ENCODE measurements at regions not wholly inside any gene's neighbourhood (a gene's known extent, or its start where the extent isn't known, plus 50 kb on each side); places are given as distances from the start of the nearest gene placed in this dataset.
"Not testable (repeated sequence)": the region's sequence is repeated elsewhere in the genome, so short reads cannot be mapped to it uniquely, and the experiment has no call there.

DNA sequence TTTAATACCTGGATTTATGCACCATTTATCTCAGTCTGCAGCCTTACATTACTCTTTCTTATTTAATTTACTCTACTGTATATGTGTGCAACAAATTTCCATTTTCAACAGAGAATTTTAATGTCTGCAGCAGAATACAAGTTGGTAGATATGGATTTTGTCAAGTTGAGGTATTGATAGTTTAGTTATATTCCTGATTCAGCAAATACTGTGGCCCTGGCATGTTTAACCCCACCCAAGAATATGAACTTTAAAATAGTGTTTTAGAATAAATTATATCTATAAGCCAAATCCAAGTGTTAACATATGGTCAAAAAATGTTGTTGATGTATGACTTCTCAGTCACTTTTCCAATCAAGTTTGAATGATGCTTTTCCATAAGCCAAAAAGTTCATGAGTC, 378.4 kb upstream of the NRG3 start:
- Histone ChIP-seq H3K4me3 (replicated peaks in 1 of 3) (no peak overlapping the region), H3K36me3 (no peaks in the 10 kb centered on the region), H3K27me3 (no peaks in the 10 kb centered on the region), H3K4me1 (no peaks in the 10 kb centered on the region), H3K27ac (no peak overlapping the region), H3K9me3 (no peaks in the 10 kb centered on the region)
- no peak for DNase-seq
- TF ChIP-seq, protein P1, sequence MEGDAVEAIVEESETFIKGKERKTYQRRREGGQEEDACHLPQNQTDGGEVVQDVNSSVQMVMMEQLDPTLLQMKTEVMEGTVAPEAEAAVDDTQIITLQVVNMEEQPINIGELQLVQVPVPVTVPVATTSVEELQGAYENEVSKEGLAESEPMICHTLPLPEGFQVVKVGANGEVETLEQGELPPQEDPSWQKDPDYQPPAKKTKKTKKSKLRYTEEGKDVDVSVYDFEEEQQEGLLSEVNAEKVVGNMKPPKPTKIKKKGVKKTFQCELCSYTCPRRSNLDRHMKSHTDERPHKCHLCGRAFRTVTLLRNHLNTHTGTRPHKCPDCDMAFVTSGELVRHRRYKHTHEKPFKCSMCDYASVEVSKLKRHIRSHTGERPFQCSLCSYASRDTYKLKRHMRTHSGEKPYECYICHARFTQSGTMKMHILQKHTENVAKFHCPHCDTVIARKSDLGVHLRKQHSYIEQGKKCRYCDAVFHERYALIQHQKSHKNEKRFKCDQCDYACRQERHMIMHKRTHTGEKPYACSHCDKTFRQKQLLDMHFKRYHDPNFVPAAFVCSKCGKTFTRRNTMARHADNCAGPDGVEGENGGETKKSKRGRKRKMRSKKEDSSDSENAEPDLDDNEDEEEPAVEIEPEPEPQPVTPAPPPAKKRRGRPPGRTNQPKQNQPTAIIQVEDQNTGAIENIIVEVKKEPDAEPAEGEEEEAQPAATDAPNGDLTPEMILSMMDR (IDR thresholded peaks at IDR 0.05): no peak
- no peak for TF ChIP-seq POLR2A (IDR thresholded peaks at IDR 0.05)
- intact Hi-C loops (cut with DNase I): no loop called here

DNA sequence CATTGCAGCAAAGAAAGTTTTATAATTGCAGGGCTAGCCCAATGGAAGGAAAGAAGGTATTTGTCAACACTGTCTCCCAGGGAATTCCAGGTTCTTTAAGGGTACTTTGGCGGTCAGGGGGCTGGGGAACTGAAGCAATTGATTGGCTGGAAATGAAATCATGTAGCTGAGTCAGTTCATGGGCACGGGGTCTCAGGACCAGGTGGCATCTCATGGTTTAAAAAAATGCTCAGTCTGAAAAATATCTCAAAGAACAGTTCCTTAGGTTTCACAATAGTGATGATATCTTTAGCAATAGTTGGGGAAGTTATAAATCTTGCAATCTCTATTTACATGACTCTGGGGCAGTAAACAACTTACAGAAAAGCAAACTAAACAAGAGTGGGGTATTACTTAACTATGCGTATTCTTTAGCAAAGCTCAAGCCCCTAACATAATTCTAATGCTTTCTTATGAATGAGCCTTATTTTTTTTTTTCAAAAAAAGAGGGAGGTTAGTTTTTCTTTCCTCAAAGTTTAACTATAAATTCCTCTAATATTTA, 376.9 kb upstream of the NRG3 start:
- Histone ChIP-seq H3K4me1 (no peaks in the 10 kb centered on the region), H3K27me3 (no peaks in the 10 kb centered on the region), H3K36me3 (no peaks in the 10 kb centered on the region), H3K9me3 (no peaks in the 10 kb centered on the region), H3K27ac (no peak overlapping the region), H3K4me3 (replicated peaks in 1 of 3) (no peak overlapping the region)
- intact Hi-C loops (cut with DNase I): no loop called here
- no peak for DNase-seq
- 75 to 77% methylated on average over 3 of the region's 3 CpGs for WGBS, 2 donors
- no peak for TF ChIP-seq POLR2A (IDR thresholded peaks at IDR 0.05)
- TF ChIP-seq, protein P1 (IDR thresholded peaks at IDR 0.05): no peak

DNA sequence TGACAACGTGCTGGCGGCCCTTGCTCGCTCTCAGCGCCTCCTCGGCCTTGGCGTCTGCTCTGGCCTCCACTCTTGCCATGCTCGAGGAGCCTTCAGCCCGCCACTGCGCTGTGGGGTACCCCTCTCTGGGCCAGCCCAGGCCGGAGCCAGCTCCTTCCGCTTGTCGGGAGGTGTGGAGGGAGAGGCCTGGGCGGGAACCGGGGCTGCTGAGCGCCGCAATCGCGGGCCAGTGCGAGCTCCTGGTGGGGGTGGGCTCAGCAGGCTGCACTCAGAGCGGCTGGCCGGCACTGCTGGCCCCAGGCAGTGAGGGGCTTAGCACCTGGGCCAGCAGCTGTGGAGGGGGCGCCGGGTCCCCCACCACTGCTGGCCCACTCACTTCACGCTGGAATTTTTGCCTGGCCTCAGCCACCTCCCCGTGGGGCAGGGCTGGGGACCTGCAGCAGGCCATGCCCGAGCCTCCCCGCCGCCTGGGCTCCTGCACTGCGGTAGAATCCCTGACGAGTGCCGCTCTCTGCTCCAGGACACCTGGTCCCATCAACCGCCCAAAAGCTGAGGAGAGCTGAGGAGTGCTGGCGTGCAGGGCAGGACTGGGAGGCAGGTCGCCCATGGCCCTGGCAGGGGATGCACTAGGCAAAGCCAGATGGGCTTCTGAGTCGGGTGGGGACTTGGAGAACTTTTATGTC, 372.2 kb upstream of the NRG3 start:
- intact Hi-C loops (cut with DNase I): no loop called here

DNA sequence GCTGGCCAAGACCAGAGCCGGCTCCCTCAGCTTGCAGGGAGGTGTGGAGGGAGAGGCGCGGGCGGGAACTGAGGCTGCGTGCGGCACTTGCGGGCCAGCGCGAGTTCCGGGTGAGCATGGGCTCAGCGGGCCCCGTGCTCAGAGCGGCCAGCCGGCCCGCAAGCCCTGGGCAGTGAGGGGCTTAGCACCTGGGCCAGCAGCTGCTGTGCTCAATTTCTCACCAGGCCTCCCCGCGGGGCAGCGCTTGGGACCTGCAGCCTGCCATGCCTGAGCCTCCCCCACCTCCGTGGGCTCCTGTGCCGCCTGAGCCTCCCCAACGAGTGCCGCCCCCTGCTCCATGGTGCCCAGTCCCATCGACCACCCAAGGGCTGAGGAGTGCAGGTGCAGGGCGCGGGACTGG, 369.2 kb upstream of the NRG3 start:
- H3K9me3 ChIP-seq; intact Hi-C loops (cut with DNase I); H3K27me3 ChIP-seq; H3K4me3 ChIP-seq (replicated peaks in 1 of 3); H3K36me3 ChIP-seq; H3K4me1 ChIP-seq; H3K27ac ChIP-seq; DNase-seq: not testable (repeated sequence)
- WGBS, 2 donors: 96 to 98% methylated on average over 12 to 25 of the region's 25 CpGs

More for the DNA sequence above, 372.2 kb upstream of the NRG3 start:
- H3K9me3 ChIP-seq: no peaks in the 10 kb centered on the region
- DNase-seq: no peak
- no peaks in the 10 kb centered on the region for H3K36me3 ChIP-seq
- TF ChIP-seq, protein P1 (IDR thresholded peaks at IDR 0.05): no peak
- no peak for TF ChIP-seq POLR2A (IDR thresholded peaks at IDR 0.05)
- H3K27ac ChIP-seq: no peak overlapping the region
- 96 to 97% methylated on average over 15 to 30 of the region's 35 CpGs for WGBS, 2 donors
- no peak overlapping the region for H3K4me3 ChIP-seq (replicated peaks in 1 of 3)
- no peaks in the 10 kb centered on the region for H3K27me3 ChIP-seq
- H3K4me1 ChIP-seq: no peaks in the 10 kb centered on the region

DNA sequence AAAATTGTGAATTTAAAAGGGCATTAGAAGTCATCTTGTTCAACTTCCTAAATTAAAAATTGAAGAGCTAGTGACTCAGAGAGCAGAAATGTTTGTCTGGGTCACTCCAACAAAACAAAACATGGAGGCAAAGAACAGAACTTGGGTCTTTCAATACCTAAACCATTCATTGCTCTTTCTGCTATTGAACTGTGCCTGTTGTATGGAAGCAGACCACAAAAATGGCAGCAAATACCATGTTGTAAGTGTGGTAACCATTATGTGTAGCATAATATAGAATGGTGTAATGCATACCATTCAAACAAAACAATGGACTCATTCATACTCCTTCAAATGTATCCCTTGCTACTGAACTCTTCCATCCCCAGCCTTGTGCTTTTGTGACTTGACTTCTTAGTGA, 360.2 kb upstream of the NRG3 start:
- Histone ChIP-seq H3K27ac (no peak overlapping the region), H3K36me3 (no peaks in the 10 kb centered on the region), H3K27me3 (no peaks in the 10 kb centered on the region), H3K9me3 (no peaks in the 10 kb centered on the region), H3K4me1 (no peaks in the 10 kb centered on the region), H3K4me3 (replicated peaks in 1 of 3) (no peak overlapping the region)
- intact Hi-C loops (cut with DNase I): no loop called here
- DNase-seq: no peak
- TF ChIP-seq POLR2A (IDR thresholded peaks at IDR 0.05): no peak
- TF ChIP-seq, protein P1 (IDR thresholded peaks at IDR 0.05): no peak
